ENCODE measurements at regions not wholly inside any gene's neighbourhood (a gene's known extent, or its start where the extent isn't known, plus 50 kb on each side); places are given as distances from the start of the nearest gene placed in this dataset.
"Not testable (repeated sequence)": the region's sequence is repeated elsewhere in the genome, so short reads cannot be mapped to it uniquely, and the experiment has no call there.

GRCh38 chr15:101876031-101876430 lies 64.0 kb downstream of the OR4F15 start:
- not testable (repeated sequence) for DNase-seq; ATAC-seq; H3K9me3 Mint-ChIP-seq; H3K4me1 Mint-ChIP-seq (ENCODE audit: low read depth); H3K27me3 Mint-ChIP-seq (ENCODE audit: low read depth); H3K4me3 Mint-ChIP-seq; H3K36me3 Mint-ChIP-seq (ENCODE audit: insufficient read depth)

GRCh38 chr15:101877649-101878048 lies 65.6 kb downstream of the OR4F15 start:
- H3K4me3 Mint-ChIP-seq; H3K27me3 Mint-ChIP-seq (ENCODE audit: low read depth); H3K4me1 Mint-ChIP-seq (ENCODE audit: low read depth); DNase-seq; ATAC-seq; H3K36me3 Mint-ChIP-seq (ENCODE audit: insufficient read depth); H3K9me3 Mint-ChIP-seq: not testable (repeated sequence)

GRCh38 chr15:101912349-101913287 lies 100.6 kb downstream of the OR4F15 start:
- not testable (repeated sequence) for H3K4me3 Mint-ChIP-seq; ATAC-seq; DNase-seq; H3K9me3 Mint-ChIP-seq; H3K36me3 Mint-ChIP-seq (ENCODE audit: insufficient read depth); H3K27me3 Mint-ChIP-seq (ENCODE audit: low read depth); H3K4me1 Mint-ChIP-seq (ENCODE audit: low read depth)

- not testable (repeated sequence) for H3K4me1 Mint-ChIP-seq (ENCODE audit: low read depth); H3K9me3 Mint-ChIP-seq; H3K36me3 Mint-ChIP-seq (ENCODE audit: insufficient read depth); ATAC-seq; H3K27me3 Mint-ChIP-seq (ENCODE audit: low read depth); DNase-seq; H3K4me3 Mint-ChIP-seq
Observed at GRCh38 chr15:101924554-101924953, 112.6 kb downstream of the OR4F15 start.

- not testable (repeated sequence) for H3K36me3 Mint-ChIP-seq (ENCODE audit: insufficient read depth); ATAC-seq; H3K4me1 Mint-ChIP-seq (ENCODE audit: low read depth); H3K9me3 Mint-ChIP-seq; H3K27me3 Mint-ChIP-seq (ENCODE audit: low read depth); H3K4me3 Mint-ChIP-seq; DNase-seq
Observed at GRCh38 chr15:101934506-101934905, 122.5 kb downstream of the OR4F15 start.

GRCh38 chr15:101937362-101937761 lies 125.4 kb downstream of the OR4F15 start:
- not testable (repeated sequence) for H3K4me1 Mint-ChIP-seq (ENCODE audit: low read depth); ATAC-seq; H3K36me3 Mint-ChIP-seq (ENCODE audit: insufficient read depth); H3K4me3 Mint-ChIP-seq; DNase-seq; H3K27me3 Mint-ChIP-seq (ENCODE audit: low read depth); H3K9me3 Mint-ChIP-seq

GRCh38 chr15:101938555-101938954 lies 126.6 kb downstream of the OR4F15 start:
- H3K27me3 Mint-ChIP-seq (ENCODE audit: low read depth); H3K9me3 Mint-ChIP-seq; H3K36me3 Mint-ChIP-seq (ENCODE audit: insufficient read depth); H3K4me3 Mint-ChIP-seq; H3K4me1 Mint-ChIP-seq (ENCODE audit: low read depth); DNase-seq; ATAC-seq: not testable (repeated sequence)

- H3K4me3 Mint-ChIP-seq; ATAC-seq; H3K27me3 Mint-ChIP-seq (ENCODE audit: low read depth); H3K9me3 Mint-ChIP-seq; H3K4me1 Mint-ChIP-seq (ENCODE audit: low read depth); DNase-seq; H3K36me3 Mint-ChIP-seq (ENCODE audit: insufficient read depth): not testable (repeated sequence)
Observed at GRCh38 chr15:101945896-101946295, 133.9 kb downstream of the OR4F15 start.

DNA sequence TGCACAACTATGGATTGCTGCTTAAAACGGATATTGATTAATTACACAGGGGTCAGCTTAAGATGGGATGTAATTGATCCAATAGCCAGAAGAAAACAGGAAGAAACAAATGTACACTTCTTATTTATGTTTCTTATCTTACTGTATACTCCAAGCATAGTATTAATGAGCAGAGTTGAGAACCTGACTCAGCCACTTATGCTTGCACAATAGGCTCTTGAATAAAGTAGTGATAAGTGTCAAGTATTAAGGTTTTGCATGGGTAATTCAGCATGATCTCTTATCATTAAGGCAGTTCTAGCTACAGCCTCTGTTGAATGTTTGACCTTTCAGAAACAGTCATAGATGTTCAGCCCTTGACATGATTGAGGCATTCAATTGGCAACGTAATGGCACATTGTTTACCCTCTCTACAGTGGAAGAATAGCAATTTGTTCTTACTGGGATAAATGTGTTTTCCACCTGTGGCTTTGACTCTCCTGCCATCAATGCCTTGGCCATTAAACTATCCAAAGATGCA lies 136.5 kb downstream of the OR4F15 start:
- DNase-seq; ATAC-seq; H3K27me3 Mint-ChIP-seq (ENCODE audit: low read depth); H3K4me1 Mint-ChIP-seq (ENCODE audit: low read depth); H3K9me3 Mint-ChIP-seq; H3K36me3 Mint-ChIP-seq (ENCODE audit: insufficient read depth); H3K4me3 Mint-ChIP-seq: not testable (repeated sequence)

DNA sequence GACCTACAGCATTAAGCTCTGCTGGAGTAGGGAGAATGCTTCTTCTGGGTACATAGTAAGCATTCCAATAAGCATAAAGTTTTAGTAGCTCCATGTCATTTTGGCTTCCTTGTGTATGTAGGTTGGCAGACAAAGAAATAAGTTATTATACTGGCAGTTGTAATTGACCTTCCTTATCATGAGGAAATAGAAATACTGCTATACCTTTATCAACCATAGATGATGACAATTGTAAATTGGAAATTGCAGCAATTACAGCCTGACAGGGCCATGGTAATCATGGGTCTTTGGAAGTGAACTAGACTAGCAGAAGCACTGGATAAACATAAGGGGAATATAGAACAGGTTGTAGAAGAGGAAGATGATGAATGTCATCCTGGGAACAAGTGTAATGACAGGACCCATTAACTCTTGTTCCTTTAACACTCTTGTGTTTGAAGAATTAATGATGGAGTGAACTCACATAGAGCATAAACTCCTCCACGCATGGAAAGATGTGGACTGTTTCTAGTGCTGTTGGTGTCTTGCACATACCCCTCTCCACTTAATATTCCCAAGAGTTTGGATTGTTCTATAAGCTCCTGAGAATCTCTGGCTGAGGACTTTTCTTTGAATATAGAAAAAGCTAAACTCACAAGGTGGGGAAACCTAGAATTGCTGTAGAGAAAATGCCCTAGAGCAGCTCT lies 137.5 kb downstream of the OR4F15 start:
- H3K27me3 Mint-ChIP-seq (ENCODE audit: low read depth); DNase-seq; H3K4me1 Mint-ChIP-seq (ENCODE audit: low read depth); H3K36me3 Mint-ChIP-seq (ENCODE audit: insufficient read depth); H3K9me3 Mint-ChIP-seq; H3K4me3 Mint-ChIP-seq; ATAC-seq: not testable (repeated sequence)

DNA sequence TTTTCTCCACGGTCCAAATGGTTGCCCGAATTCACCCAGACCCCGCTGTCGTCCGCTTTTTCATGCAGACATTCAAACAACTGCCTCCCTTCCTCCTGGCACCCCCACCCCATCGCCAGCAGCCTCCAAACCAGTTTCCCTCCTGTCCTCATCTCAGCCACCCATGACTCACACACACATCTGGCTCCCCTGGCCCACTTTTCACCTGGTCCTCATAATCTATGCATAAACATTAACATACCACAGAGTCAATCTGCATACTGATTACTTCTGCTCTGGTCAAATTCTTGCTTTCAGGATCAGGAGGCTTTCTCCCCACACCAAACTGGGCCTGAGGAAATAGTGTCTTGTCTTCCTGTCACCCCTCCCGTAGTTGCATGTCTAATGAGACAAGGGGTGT lies 142.0 kb downstream of the OR4F15 start:
- H3K9me3 Mint-ChIP-seq; H3K27me3 Mint-ChIP-seq (ENCODE audit: low read depth); ATAC-seq; H3K36me3 Mint-ChIP-seq (ENCODE audit: insufficient read depth); H3K4me1 Mint-ChIP-seq (ENCODE audit: low read depth); H3K4me3 Mint-ChIP-seq; DNase-seq: not testable (repeated sequence)

GRCh38 chr15:101955840-101956239 lies 143.8 kb downstream of the OR4F15 start:
- H3K36me3 Mint-ChIP-seq (ENCODE audit: insufficient read depth); H3K9me3 Mint-ChIP-seq; ATAC-seq; DNase-seq; H3K4me1 Mint-ChIP-seq (ENCODE audit: low read depth); H3K4me3 Mint-ChIP-seq; H3K27me3 Mint-ChIP-seq (ENCODE audit: low read depth): not testable (repeated sequence)

DNA sequence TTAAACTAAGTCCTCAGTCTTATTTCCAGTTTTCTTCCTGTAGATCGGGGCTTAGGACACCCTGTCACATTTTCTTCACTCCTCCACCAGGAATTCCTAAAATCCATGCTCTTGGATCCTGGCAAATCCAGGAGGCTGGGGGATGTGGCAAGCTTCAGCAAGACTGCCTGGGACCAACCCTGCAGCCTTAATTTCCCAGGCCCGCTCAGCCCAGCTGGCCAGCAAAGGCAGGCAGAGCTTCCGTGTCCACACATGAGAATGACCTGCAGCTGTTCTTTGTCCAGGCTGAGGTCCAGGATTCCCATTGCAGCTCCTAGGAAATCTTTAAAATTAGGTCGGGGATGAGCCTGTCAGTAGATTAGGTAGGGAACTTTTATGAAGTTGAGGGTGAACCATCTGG lies 146.7 kb downstream of the OR4F15 start:
- H3K36me3 Mint-ChIP-seq (ENCODE audit: insufficient read depth); H3K27me3 Mint-ChIP-seq (ENCODE audit: low read depth); H3K4me1 Mint-ChIP-seq (ENCODE audit: low read depth); ATAC-seq; H3K4me3 Mint-ChIP-seq; DNase-seq; H3K9me3 Mint-ChIP-seq: not testable (repeated sequence)

DNA sequence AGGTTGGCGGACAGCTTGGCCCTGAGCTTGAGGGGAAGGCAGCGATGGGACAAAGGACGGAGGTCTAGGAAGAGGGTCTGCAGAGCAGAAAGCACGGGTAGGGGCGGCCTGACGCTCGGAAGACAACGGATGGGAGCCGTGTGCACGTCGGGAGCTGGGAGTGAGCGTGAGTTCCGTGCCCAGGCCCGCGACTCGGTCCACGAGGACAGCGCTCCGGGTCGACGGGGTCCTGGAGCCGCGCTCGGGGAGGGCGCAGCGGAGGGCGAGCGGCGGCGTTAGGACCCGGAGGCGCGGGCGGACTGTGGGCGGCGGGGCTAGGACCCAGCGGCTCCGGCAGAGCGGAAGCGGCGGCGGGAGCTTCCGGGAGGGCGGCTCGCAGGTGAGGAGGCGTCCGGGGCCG lies 149.3 kb downstream of the OR4F15 start:
- DNase-seq; H3K4me1 Mint-ChIP-seq (ENCODE audit: low read depth); H3K9me3 Mint-ChIP-seq; H3K27me3 Mint-ChIP-seq (ENCODE audit: low read depth); H3K36me3 Mint-ChIP-seq (ENCODE audit: insufficient read depth); ATAC-seq: not testable (repeated sequence)
- peak overlapping the region; percentile 71 for H3K4me3 Mint-ChIP-seq

DNA sequence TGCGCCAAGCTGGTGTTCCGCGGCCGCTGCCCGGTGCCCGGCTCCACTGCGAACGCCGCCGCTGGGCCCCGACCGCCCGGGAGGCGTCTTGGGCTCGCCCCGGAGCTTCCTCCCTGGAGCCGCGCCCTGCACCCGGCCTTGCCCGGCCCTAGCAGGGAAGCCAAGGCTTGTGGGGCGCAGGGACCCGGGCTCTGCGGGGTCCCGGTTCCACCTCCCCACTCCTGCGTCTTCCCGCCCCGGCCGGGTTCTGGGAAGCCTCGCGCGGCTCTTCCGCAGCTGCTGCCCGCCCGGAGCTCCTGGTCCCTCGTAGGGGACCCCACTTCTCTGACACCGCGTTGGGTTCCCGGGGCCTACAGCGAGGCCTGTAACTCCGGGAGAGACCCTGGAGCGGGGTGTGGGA lies 149.8 kb downstream of the OR4F15 start:
- ATAC-seq; H3K4me1 Mint-ChIP-seq (ENCODE audit: low read depth); H3K27me3 Mint-ChIP-seq (ENCODE audit: low read depth); H3K4me3 Mint-ChIP-seq; H3K36me3 Mint-ChIP-seq (ENCODE audit: insufficient read depth); DNase-seq; H3K9me3 Mint-ChIP-seq: not testable (repeated sequence)
